NCI-H69 (cell line): ENCODE measurements at regions not wholly inside any gene's neighbourhood (a gene's known extent, or its start where the extent isn't known, plus 50 kb on each side); places are given as distances from the start of the nearest gene placed in this dataset.

ENCODE experiments used
- DNase-seq: peaks from one replicate; lab custom pipeline; 2025; lab: John Stamatoyannopoulos, UW

GRCh38 chrX:4876268-4876667 is 1162.8 kb upstream of the PRKX start:
- no peak for DNase-seq

DNA sequence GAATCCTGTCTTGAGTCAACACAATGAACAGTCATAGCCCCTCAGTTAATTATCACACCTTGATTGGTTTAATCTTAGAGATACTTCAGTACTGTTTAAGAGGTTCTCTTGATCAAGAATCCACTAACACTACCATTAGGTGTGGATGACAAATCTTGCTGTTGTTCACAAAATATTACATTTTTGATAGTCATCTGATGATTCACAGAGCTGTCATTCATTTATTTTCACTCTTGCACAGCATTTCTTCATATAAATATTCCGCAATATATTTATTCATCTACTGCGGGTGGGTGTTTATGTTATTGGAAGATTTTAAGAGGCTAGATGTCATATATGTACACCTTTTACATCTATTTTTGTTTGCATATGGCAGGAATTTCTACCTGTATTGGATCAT is 1138.1 kb upstream of the PRKX start:
- no peak for DNase-seq

- DNase-seq, result no peak
These were observed 1136.9 kb upstream of the PRKX start for GRCh38 chrX:4850312-4850711.

- no peak for DNase-seq
These were observed 1130.9 kb upstream of the PRKX start for GRCh38 chrX:4844376-4844775.

DNA sequence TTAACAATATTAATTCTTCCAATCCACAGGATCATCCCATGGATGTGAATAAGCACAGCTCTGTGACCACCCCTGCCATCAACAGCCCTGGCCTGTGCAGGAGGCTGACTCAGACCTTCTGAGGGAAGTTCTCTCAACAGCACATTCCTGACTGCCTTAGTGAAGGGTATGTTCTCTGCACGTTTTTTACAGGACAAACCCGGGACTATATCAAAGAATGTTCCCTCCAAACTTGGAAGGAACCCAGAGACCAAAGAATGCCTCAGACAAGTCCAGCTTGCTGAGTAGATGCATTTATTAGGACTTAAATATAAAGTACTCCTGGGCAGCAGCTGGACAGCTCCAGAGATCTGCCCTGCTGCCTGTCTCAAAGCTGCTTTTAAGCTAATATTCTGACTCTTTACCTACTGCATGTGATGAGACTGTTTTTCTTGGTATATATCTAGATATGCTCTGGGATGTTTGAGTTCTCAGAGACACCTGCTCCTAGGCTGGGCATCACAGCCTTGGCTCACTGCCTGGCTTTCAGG is 1127.8 kb upstream of the PRKX start:
- DNase-seq, result no peak

DNA sequence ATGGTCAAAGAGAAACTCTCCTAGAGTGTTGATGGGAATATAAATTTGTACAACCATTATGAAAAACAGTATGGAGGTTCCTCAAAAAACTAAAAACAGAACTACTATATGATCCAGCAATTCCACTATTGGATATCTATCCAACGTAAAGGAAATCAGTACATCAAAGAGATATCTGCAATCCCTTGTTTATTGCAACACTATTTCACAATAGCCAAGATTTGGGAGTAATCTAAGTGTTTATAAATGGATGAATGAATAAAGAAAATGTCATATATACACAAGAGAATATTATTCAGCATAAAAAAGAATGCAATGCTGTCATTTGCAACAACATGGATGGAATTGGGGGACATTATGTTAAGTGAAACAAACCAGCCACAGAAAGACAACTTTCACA is 1118.1 kb upstream of the PRKX start:
- no peak for DNase-seq

DNA sequence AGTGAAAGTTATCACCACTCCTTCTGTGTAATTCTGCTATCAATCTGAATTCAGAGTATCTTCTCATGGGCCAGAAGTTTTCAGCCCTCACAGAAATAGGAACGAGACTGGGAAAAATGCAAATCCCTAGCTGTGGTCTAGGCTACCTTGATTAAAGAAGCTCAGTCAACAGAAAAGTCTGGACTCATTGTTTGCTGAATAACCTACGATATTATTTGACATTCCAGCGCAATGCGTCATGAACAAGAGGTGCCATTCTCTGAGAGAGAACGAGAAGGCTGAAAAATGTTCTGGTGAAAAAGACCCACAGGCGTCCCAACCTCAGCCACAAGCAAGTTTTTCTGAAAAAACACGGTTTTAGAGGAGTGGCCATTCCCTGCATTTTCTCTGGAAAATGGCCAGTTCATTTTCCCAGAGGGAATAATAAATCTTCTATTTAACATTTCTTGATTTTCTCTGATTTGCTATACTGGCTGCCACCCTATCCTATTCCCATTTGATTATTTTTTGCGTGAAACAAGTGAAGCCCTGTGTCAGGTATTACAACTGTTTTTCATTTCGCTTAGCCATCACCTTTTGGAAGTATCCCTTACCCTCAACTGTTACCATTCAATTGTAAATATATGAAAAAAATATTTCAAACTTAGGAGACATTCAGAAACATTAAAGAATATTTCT is 1117.6 kb upstream of the PRKX start:
- peak; percentile 16 for DNase-seq

DNA sequence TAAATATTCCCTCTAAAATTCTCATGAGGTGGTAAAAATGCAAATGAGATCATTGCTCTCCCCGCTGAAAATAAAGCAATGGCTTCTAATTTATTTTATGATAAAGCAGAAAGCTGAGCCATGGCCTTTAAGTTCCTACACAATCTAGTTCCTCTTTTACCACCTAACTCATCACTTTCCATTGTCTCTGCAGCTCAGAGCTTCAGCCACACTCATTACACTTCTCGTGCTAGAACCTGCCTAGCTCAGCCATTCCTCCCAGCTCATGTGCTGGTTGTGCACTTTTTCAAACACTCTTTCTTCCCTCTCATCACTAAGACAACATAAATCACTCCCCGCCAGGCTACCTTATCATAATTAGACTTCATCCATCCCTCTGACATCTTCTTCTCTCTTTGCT is 1112.1 kb upstream of the PRKX start:
- no peak for DNase-seq

DNA sequence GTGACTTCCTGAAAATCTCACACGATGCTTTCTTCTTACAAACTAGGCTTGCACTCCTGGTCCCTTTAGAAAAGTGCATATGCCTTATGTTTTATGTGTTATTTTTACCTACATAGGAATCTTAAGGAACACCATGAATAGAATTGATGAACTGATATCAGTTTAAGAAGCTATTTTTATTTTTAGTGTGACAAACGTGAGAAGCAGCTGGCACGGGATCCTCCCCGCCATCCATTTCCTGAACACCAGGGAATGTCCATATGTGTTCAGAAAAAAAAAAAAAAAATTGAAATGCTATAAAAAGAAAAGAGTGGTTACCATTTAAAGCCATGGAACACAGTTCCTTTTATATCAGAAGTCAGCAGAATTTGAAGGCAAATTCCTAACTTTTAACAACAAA is 1096.1 kb upstream of the PRKX start:
- no peak for DNase-seq

DNA sequence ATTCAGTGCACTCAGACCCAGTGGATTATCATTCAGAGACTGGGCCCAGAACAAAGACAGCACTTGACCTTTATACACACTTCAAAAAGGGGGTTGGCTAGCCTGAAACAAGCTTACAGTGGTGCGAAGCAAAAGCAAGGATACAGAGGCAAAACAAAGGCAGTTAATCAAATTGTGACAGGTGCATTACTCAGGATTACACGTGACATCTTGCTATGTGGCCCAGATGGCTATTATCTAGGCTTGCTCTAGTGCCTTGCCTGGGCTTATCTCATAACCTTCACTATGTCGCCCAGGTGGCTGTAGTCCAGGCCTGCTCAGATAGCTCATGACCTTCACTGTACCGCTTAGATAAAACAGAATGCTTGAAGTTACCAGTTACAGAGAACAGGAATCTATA is 1092.1 kb upstream of the PRKX start:
- DNase-seq, result no peak

- no peak for DNase-seq
These were observed 1087.3 kb upstream of the PRKX start for GRCh38 chrX:4800756-4801155.

GRCh38 chrX:4787971-4788370 is 1074.5 kb upstream of the PRKX start:
- no peak for DNase-seq

DNA sequence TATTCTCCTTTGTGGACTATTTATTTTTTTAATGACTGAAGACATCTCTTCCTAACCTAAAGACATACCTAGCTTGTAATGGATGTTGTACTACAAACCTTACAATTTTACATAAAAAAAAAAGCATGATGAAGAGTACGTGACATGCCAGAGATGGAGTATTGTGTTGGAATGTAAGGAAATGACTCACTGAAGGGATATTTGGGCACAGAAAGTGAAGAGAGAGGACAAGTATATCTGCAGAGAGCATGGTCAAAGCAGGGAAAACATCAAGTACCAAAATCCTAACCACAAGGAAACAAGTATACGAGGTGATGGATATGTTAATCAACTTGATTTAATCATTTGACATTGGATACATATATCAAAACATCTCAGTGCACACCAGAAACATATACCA is 1051.4 kb upstream of the PRKX start:
- DNase-seq, result no peak

- no peak for DNase-seq
These were observed 1048.7 kb upstream of the PRKX start for GRCh38 chrX:4762196-4762595.

GRCh38 chrX:4754878-4755604 is 1041.6 kb upstream of the PRKX start:
- DNase-seq, result no peak

- no peak for DNase-seq
These were observed 1027.6 kb upstream of the PRKX start for GRCh38 chrX:4741024-4741423.

DNA sequence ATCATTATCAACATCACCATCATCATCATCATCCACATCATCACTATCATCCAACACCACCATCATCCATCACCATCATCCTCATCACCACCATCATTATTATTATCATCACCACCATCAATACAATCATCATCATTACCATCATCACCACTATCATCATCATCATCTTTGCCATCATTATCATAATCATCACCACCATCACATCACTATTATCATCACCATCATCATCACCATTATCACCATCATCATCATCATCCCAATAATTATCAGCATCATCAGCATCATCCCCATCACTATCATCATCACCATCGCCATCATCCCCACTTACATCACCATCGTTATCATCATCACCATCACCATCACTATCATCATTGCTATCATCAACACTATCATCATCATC is 1021.9 kb upstream of the PRKX start:
- no peak for DNase-seq

DNA sequence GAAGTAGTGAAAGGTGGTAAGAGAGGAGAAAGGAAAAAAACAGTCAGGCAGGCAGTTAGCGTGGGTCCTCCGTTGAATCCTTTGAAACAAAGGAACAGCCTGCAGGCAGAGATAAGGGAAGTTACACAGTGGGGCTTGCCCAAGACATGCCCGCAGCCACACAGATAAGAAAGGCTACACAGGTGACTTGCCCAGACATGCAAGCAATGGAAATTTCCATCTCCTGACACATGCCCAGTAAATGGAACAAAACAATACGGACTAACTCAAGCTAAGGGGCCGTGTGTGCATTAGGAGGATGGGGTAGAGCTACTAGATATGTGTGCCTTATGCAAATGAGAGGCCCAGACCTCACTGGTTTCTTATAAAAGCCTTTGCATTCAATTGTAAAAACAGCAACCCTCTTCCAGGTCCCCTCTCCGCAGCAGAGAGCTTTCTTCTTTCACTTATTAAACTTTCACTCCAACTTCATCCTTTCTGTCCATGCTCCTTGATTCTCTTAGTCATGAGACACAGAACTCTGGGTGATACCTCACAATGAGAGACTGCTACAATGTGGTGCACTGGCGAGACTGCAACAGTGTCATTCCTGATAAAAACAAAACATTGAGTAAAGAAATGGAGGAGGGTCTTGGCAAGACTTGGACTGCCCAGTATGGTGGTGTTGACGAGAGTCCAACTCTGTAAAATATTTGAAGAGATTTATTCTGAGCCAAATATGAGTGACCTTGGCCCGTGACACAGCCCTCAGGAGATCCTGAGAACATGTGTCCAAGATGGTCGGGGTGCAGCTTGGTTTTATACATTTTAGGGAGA is 997.4 kb upstream of the PRKX start:
- DNase-seq, result peak; percentile 58

DNA sequence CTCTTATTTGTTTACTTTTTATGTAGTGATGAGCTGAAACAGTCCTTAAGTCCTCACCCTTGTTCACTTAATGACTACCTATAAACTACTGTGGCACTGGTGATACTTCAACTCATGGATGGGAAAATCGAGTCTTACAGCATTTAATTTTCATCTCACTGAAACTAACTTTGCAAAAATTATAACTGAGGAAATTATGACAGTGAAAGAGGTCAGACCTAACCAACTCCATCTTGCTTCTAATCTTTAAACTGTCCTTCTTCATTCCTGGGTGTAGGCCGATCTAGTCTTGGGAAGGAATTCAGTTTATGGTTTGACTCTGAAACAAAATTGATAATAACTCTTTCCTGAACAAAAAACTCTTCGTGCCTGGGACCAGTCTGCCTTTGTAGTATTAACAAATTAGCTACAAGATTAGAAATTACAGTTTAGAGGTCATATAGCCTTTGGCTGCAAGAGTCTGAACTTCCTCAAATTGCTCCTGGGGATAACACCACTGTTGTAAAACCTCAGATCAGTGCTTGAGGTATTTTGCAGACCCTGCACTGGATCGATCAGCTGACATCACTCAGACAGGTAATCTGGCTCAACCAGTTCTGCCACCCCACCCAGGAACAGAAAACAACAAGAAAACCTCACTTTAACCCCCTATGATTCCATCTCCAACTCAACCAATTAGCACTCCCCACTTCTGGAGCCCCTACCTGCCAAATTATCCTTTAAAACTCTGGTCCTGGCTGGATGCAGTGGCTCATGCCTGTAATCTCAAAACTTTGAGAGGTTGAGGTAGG is 995.7 kb upstream of the PRKX start:
- DNase-seq, result peak; percentile 4

DNA sequence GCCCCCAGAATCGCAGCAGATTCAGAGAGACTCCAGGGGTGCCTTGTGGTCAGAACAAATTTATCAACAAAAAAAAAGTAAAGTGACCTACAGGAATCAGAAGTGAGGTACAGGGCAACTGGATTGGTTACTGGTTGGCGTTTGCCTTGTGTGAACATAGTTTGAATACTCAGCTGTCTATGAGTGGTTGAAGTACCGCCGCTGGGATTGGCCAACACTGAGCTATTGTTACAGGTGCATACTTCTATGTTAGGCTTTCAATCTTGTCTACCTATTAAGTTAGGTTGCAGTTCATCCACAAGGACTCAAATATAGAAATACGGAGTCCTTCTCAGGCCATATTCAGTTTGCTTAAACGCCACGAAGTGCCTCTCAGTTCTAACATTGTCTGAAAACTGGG is 993.5 kb upstream of the PRKX start:
- no peak for DNase-seq

DNA sequence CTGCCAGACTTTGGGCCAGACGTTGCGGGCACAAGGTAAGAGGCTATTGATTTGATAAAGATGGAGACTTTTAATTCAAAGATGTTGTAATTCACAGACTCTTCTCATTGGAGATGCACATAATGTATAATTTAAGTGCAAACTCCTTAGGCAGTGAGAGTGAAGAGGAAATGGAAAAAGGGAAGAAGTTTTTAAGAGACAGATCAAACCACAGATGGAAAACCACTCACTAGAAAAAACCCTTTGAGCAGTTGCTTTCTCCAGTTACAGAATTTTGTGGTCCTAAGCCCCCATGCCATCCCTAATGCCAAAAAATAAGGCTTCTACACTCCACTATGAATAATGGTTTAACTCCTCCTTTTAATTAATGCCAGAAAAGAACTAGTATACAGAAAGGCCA is 977.1 kb upstream of the PRKX start:
- DNase-seq, result no peak

DNA sequence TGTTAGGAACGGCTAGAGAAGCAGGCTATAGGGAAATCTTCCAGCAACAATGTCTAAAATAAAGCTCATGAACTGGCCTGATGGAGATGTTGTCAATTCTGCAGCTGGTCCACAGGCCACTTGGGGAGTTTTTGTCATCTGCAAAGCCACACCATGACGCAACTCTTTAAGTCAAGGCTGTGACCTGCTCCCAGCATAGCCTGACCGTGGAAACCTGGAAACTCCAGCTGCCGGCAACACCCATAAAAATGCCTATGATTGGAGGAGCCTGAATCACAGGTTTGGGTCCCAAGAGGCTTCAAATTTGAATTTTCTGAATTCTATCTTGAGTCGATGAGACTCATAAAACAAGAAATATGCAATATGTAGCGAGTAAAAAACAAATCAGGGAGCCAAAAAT is 969.2 kb upstream of the PRKX start:
- no peak for DNase-seq
